ENCODE measurements at regions not wholly inside any gene's neighbourhood (a gene's known extent, or its start where the extent isn't known, plus 50 kb on each side); places are given as distances from the start of the nearest gene placed in this dataset.

DNA sequence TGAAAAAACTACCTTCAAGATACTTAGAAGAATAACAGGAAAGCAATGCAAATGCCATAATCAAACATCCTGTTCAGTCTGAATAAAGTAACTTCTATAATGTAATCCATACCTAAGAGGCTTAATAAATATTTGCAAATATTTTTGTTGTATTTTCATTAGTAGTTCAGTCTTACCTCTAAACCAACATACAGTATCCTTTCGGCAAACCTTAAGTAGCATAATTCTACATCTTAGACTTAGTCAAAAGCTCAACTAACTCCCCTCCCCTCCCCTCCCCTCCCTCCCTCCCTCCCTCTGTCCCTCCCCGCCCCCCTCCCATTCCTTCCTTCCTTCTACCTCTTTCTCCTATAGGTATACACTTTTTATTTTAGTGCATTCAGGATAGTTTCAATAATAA lies 1373.2 kb downstream of the SUCLG1 start:
- no peaks in the 10 kb centered on the region for H4K20me1 ChIP-seq (ENCODE audit: control insufficient read depth, insufficient read depth, low read depth, low read length)
- TF ChIP-seq EZH2phosphoT487 (IDR thresholded peaks at IDR 0.05; ENCODE audit: borderline replicate concordance, low read length): no peak
- TF ChIP-seq, protein P1, sequence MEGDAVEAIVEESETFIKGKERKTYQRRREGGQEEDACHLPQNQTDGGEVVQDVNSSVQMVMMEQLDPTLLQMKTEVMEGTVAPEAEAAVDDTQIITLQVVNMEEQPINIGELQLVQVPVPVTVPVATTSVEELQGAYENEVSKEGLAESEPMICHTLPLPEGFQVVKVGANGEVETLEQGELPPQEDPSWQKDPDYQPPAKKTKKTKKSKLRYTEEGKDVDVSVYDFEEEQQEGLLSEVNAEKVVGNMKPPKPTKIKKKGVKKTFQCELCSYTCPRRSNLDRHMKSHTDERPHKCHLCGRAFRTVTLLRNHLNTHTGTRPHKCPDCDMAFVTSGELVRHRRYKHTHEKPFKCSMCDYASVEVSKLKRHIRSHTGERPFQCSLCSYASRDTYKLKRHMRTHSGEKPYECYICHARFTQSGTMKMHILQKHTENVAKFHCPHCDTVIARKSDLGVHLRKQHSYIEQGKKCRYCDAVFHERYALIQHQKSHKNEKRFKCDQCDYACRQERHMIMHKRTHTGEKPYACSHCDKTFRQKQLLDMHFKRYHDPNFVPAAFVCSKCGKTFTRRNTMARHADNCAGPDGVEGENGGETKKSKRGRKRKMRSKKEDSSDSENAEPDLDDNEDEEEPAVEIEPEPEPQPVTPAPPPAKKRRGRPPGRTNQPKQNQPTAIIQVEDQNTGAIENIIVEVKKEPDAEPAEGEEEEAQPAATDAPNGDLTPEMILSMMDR (IDR thresholded peaks at IDR 0.05; ENCODE audit: low read depth, low read length, poor library complexity, severe bottlenecking): no peak
- no peaks in the 10 kb centered on the region for H3K9me2 ChIP-seq (replicated peaks; ENCODE audit: control insufficient read depth, low read length)
- H3K27me3 ChIP-seq (ENCODE audit: control insufficient read depth, low read length): no peaks in the 10 kb centered on the region
- no peaks in the 10 kb centered on the region for H3K4me1 ChIP-seq (ENCODE audit: control insufficient read depth, low read length)
- no peaks in the 10 kb centered on the region for H3K36me3 ChIP-seq (ENCODE audit: control insufficient read depth, low read length)
- no peak overlapping the region for H3K4me2 ChIP-seq (ENCODE audit: low read length)
- no peaks in the 10 kb centered on the region; the same call in 1 of the 2 replicates for H3K9me3 ChIP-seq (ENCODE audit: control insufficient read depth, insufficient read depth, low read length)
- no peak overlapping the region for H3K27ac ChIP-seq (ENCODE audit: low read depth, low read length)
- H3K79me2 ChIP-seq (ENCODE audit: control insufficient read depth, low read length): no peaks in the 10 kb centered on the region
- H3F3A ChIP-seq (ENCODE audit: control insufficient read depth, insufficient read depth): no peaks in the 10 kb centered on the region
- no peak overlapping the region for H3K4me3 ChIP-seq (ENCODE audit: low read length)

GRCh38 chr2:83081826-83082690 lies 1377.0 kb downstream of the SUCLG1 start:
- no peak overlapping the region for H3K4me2 ChIP-seq (ENCODE audit: low read length)
- H3K4me3 ChIP-seq (ENCODE audit: low read length): no peak overlapping the region
- H3K4me1 ChIP-seq (ENCODE audit: control insufficient read depth, low read length): no peaks in the 10 kb centered on the region
- no peaks in the 10 kb centered on the region for H3K9me2 ChIP-seq (replicated peaks; ENCODE audit: control insufficient read depth, low read length)
- H3K36me3 ChIP-seq (ENCODE audit: control insufficient read depth, low read length): no peaks in the 10 kb centered on the region
- no peaks in the 10 kb centered on the region for H3K9me3 ChIP-seq (ENCODE audit: control insufficient read depth, insufficient read depth, low read length)
- H3K79me2 ChIP-seq (ENCODE audit: control insufficient read depth, low read length): no peaks in the 10 kb centered on the region
- no peak overlapping the region for H3K27ac ChIP-seq (ENCODE audit: low read depth, low read length)
- no peaks in the 10 kb centered on the region for H3K27me3 ChIP-seq (ENCODE audit: control insufficient read depth, low read length)
- TF ChIP-seq, protein P1 (IDR thresholded peaks at IDR 0.05; ENCODE audit: low read depth, low read length, poor library complexity, severe bottlenecking): no peak
- no peak for TF ChIP-seq EZH2phosphoT487 (IDR thresholded peaks at IDR 0.05; ENCODE audit: borderline replicate concordance, low read length)
- no peaks in the 10 kb centered on the region for H3F3A ChIP-seq (ENCODE audit: control insufficient read depth, insufficient read depth)
- no peaks in the 10 kb centered on the region for H4K20me1 ChIP-seq (ENCODE audit: control insufficient read depth, insufficient read depth, low read depth, low read length)

DNA sequence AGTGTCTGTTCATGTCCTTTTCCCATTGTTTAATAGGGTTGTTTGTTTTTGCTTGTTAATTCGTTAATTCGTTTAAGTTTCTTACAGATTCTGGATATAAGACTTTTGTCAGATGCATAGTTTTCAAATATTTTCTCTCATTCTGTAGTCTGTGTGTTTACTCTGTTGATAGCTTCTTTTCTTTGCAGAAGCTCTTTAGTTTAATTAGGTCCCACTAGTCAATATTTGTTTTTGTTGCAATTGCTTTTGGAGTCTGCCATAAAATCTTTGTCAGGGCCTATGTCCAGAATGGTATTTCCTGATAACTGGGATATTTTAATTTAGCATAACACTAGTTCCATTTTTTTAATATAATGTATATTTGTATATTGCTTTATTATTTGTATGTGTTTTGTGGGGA lies 1380.1 kb downstream of the SUCLG1 start:
- no peaks in the 10 kb centered on the region for H3K79me2 ChIP-seq (ENCODE audit: control insufficient read depth, low read length)
- H3K4me2 ChIP-seq (ENCODE audit: low read length): no peak overlapping the region
- H3K27ac ChIP-seq (ENCODE audit: low read depth, low read length): no peak overlapping the region
- no peak overlapping the region for H3K4me3 ChIP-seq (ENCODE audit: low read length)
- H3K4me1 ChIP-seq (ENCODE audit: control insufficient read depth, low read length): no peaks in the 10 kb centered on the region
- no peaks in the 10 kb centered on the region for H3F3A ChIP-seq (ENCODE audit: control insufficient read depth, insufficient read depth)
- no peaks in the 10 kb centered on the region for H3K27me3 ChIP-seq (ENCODE audit: control insufficient read depth, low read length)
- no peaks in the 10 kb centered on the region for H3K9me2 ChIP-seq (replicated peaks; ENCODE audit: control insufficient read depth, low read length)
- no peaks in the 10 kb centered on the region for H3K36me3 ChIP-seq (ENCODE audit: control insufficient read depth, low read length)
- H4K20me1 ChIP-seq (ENCODE audit: control insufficient read depth, insufficient read depth, low read depth, low read length): no peaks in the 10 kb centered on the region
- no peaks in the 10 kb centered on the region for H3K9me3 ChIP-seq (ENCODE audit: control insufficient read depth, insufficient read depth, low read length)
- TF ChIP-seq, protein P1 (IDR thresholded peaks at IDR 0.05; ENCODE audit: low read depth, low read length, poor library complexity, severe bottlenecking): no peak
- TF ChIP-seq EZH2phosphoT487 (IDR thresholded peaks at IDR 0.05; ENCODE audit: borderline replicate concordance, low read length): no peak

Data from DOHH2 (cell line).